ENCODE measurements at regions not wholly inside any gene's neighbourhood (a gene's known extent, or its start where the extent isn't known, plus 50 kb on each side); places are given as distances from the start of the nearest gene placed in this dataset.

- Histone ChIP-seq H3K27ac (no peak overlapping the region), H3K27me3 (no peaks in the 10 kb centered on the region), H3K4me1 (ENCODE audit: low read depth) (no peaks in the 10 kb centered on the region), H3K36me3 (no peaks in the 10 kb centered on the region), H3K4me3 (no peak overlapping the region), H3K9me3 (ENCODE audit: low read depth) (no peaks in the 10 kb centered on the region)
- no peak for DNase-seq (ENCODE audit: low read depth in 1 of 2, low spot score in 1 of 2)
- TF ChIP-seq, protein P1, sequence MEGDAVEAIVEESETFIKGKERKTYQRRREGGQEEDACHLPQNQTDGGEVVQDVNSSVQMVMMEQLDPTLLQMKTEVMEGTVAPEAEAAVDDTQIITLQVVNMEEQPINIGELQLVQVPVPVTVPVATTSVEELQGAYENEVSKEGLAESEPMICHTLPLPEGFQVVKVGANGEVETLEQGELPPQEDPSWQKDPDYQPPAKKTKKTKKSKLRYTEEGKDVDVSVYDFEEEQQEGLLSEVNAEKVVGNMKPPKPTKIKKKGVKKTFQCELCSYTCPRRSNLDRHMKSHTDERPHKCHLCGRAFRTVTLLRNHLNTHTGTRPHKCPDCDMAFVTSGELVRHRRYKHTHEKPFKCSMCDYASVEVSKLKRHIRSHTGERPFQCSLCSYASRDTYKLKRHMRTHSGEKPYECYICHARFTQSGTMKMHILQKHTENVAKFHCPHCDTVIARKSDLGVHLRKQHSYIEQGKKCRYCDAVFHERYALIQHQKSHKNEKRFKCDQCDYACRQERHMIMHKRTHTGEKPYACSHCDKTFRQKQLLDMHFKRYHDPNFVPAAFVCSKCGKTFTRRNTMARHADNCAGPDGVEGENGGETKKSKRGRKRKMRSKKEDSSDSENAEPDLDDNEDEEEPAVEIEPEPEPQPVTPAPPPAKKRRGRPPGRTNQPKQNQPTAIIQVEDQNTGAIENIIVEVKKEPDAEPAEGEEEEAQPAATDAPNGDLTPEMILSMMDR (IDR thresholded peaks at IDR 0.05; ENCODE audit: low read depth, low read length): no peak
Observed at GRCh38 chr4:114173968-114174367, 194.5 kb upstream of the ARSJ start.

- DNase-seq (ENCODE audit: low read depth in 1 of 2, low spot score in 1 of 2): no peak
- Histone ChIP-seq H3K4me3 (no peak overlapping the region), H3K27me3 (no peaks in the 10 kb centered on the region), H3K4me1 (ENCODE audit: low read depth) (no peaks in the 10 kb centered on the region), H3K36me3 (no peaks in the 10 kb centered on the region), H3K27ac (no peak overlapping the region), H3K9me3 (ENCODE audit: low read depth) (no peaks in the 10 kb centered on the region)
- TF ChIP-seq, protein P1 (IDR thresholded peaks at IDR 0.05; ENCODE audit: low read depth, low read length): no peak
Observed at GRCh38 chr4:114177628-114178027, 198.2 kb upstream of the ARSJ start.

DNA sequence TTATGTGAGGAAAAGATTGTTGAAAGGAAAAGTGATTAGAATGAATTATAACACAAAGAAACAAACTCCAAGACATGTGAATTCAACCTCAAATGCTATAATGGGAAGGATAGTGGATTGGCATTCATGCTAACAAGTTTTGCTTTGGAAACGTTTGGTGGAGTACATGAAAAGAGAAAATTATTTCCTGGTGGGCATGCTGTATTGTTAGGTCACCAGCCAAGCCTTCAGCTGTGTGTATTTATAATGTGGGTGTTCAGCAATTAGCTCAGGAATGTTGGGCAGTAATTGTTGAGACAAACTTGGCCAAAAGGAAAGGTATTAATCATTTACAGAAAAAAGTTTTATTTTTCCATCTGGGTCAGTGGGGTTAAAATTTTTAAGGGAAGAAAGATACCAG lies 198.9 kb upstream of the ARSJ start:
- no peak overlapping the region for H3K27ac ChIP-seq
- no peak for DNase-seq (ENCODE audit: low read depth in 1 of 2, low spot score in 1 of 2)
- TF ChIP-seq, protein P1 (IDR thresholded peaks at IDR 0.05; ENCODE audit: low read depth, low read length): no peak

GRCh38 chr4:114180481-114180880 lies 201.0 kb upstream of the ARSJ start:
- Histone ChIP-seq H3K9me3 (ENCODE audit: low read depth) (no peaks in the 10 kb centered on the region), H3K4me3 (no peak overlapping the region), H3K4me1 (ENCODE audit: low read depth) (no peaks in the 10 kb centered on the region), H3K36me3 (no peaks in the 10 kb centered on the region), H3K27ac (no peak overlapping the region), H3K27me3 (no peaks in the 10 kb centered on the region)
- TF ChIP-seq, protein P1 (IDR thresholded peaks at IDR 0.05; ENCODE audit: low read depth, low read length): peak; percentile 69
- DNase-seq (ENCODE audit: low read depth in 1 of 2, low spot score in 1 of 2): peak; percentile 27 to 83

More for the DNA sequence above, 198.9 kb upstream of the ARSJ start:
- no peaks in the 10 kb centered on the region for H3K9me3 ChIP-seq (ENCODE audit: low read depth)
- no peaks in the 10 kb centered on the region for H3K36me3 ChIP-seq
- no peaks in the 10 kb centered on the region for H3K4me1 ChIP-seq (ENCODE audit: low read depth)
- no peaks in the 10 kb centered on the region for H3K27me3 ChIP-seq
- no peak overlapping the region for H3K4me3 ChIP-seq

DNA sequence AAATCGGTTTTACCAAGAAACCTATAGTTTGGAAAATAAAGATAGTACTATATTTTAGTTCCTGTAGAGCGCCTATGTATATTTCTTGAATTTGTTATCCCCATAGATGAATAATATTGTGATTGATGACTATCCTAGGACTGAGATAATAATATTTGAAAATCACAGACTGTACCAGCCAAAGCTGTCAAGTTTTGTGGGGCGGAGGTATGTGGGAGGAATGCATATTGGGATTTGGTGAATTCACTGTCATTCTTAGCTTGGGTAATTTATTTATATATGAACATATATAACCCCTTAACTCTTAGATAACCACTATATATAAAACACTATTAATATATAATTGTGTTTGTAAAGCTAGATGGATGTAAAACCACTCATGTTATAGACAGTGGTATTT lies 205.5 kb upstream of the ARSJ start:
- H3K9me3 ChIP-seq (ENCODE audit: low read depth): no peaks in the 10 kb centered on the region
- H3K27ac ChIP-seq: no peak overlapping the region
- no peak for DNase-seq (ENCODE audit: low read depth in 1 of 2, low spot score in 1 of 2)
- no peak overlapping the region for H3K4me3 ChIP-seq
- no peaks in the 10 kb centered on the region for H3K4me1 ChIP-seq (ENCODE audit: low read depth)
- no peaks in the 10 kb centered on the region for H3K27me3 ChIP-seq
- H3K36me3 ChIP-seq: no peaks in the 10 kb centered on the region
- TF ChIP-seq, protein P1 (IDR thresholded peaks at IDR 0.05; ENCODE audit: low read depth, low read length): no peak

DNA sequence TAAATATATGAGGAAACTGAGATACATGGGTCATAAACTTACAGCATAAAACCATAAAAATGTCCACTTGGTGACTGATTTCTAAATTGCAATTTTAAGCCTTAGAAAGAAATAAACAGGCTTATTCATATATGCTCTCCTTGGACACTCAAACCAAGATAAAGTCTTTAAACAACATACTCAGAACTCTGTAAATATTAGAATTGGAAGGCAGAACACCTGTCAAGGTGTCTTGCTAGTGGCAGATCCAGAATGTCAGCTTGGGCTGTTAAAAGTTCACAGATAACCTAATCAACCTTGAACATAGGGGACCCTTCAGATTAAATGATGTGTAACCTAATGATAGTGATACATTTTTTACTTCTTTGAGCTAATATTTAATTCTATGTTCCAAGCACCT lies 208.1 kb upstream of the ARSJ start:
- Histone ChIP-seq H3K4me3 (no peak overlapping the region), H3K4me1 (ENCODE audit: low read depth) (no peaks in the 10 kb centered on the region), H3K27ac (no peak overlapping the region), H3K36me3 (no peaks in the 10 kb centered on the region), H3K9me3 (ENCODE audit: low read depth) (no peaks in the 10 kb centered on the region), H3K27me3 (no peaks in the 10 kb centered on the region)
- DNase-seq (ENCODE audit: low read depth in 1 of 2, low spot score in 1 of 2): no peak
- TF ChIP-seq, protein P1 (IDR thresholded peaks at IDR 0.05; ENCODE audit: low read depth, low read length): no peak

All from cardiac muscle cell (in vitro differentiated cells and primary cell).